Stomach smooth muscle (tissue), 2 donors: ENCODE measurements at regions not wholly inside any gene's neighbourhood (a gene's known extent, or its start where the extent isn't known, plus 50 kb on each side); places are given as distances from the start of the nearest gene placed in this dataset.
A peak's percentile ranks its signal among the peaks of the same experiment; 100 is the strongest.

Source experiments
- H3K27ac ChIP-seq: one replicate; pipeline ENCODE4 v1.7.0; 2013; ENCODE audit warnings: mild to moderate bottlenecking, low read length, inconsistent platforms
- H3K27me3 ChIP-seq, 2 donors: one replicate each; pipeline ENCODE4 v1.7.0; 2013; ENCODE audit warnings: low read length in 2 of 2; ENCODE audit not compliant: insufficient read depth in 2 of 2, control insufficient read depth in 1 of 2
- H3K36me3 ChIP-seq, 2 donors: one replicate each; pipeline ENCODE4 v1.7.0; 2013; ENCODE audit warnings: low read length in 2 of 2; ENCODE audit not compliant: control insufficient read depth in 2 of 2, insufficient read depth in 2 of 2
- H3K4me1 ChIP-seq: one replicate; pipeline ENCODE4 v1.7.0; 2013; ENCODE audit warnings: low read length; ENCODE audit not compliant: control insufficient read depth, insufficient read depth
- H3K4me3 ChIP-seq, 2 donors: one replicate each; pipeline ENCODE4 v1.7.0; 2013; ENCODE audit warnings: low read length in 2 of 2
- H3K9ac ChIP-seq, 2 donors: one replicate each; pipeline ENCODE4 v1.7.0; 2013; ENCODE audit warnings: low read length in 2 of 2, mild to moderate bottlenecking in 1 of 2
- H3K9me3 ChIP-seq, 2 donors: one replicate each; pipeline ENCODE4 v1.7.0; 2013; ENCODE audit warnings: low read length in 2 of 2; ENCODE audit not compliant: control insufficient read depth in 2 of 2
- donor health status: healthy.
- donor health status: Pancreatic carcinoma.

- Histone ChIP-seq H3K36me3 (no peaks in the 10 kb centered on the region), H3K27me3 (peaks cover 9 to 12% of the 10 kb centered on the region in 2 donors), H3K9ac (no peak overlapping the region), H3K27ac (no peak overlapping the region), H3K4me3 (no peak overlapping the region), H3K4me1 (peaks cover 9% of the 10 kb centered on the region), H3K9me3 (peaks cover 0 to 6% of the 10 kb centered on the region in 2 donors)
Observed at GRCh38 chr10:120975072-120975867, 124.1 kb downstream of the WDR11 start.

DNA sequence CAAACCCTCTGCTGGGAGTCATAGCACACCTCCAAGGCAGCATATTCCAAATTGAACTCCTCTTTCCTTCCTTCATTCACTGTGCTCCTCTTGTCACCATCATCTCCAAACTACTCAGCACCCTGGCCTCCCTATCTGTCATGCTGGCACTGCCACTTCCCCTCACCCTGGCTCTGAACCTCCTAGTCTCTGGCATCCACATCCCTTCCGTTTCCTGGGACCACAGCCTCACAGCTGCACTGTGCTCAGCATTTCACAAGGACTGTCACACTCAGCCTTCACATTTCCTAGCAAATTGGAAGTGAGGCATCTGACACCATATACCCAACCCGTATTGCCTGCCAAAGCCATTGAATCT is 124.7 kb downstream of the WDR11 start:
- no peak overlapping the region for H3K27ac ChIP-seq
- no peak overlapping the region for H3K9ac ChIP-seq

GRCh38 chr10:120977897-120978296 is 126.7 kb downstream of the WDR11 start:
- Histone ChIP-seq H3K27ac (no peak overlapping the region), H3K9me3 (peaks cover 0 to 6% of the 10 kb centered on the region in 2 donors), H3K4me3 (no peak overlapping the region), H3K36me3 (no peaks in the 10 kb centered on the region), H3K9ac (no peak overlapping the region), H3K4me1 (peaks cover 9% of the 10 kb centered on the region), H3K27me3 (peaks cover 9 to 14% of the 10 kb centered on the region in 2 donors)

More for the DNA sequence above, 124.7 kb downstream of the WDR11 start:
- H3K4me1 ChIP-seq: peaks cover 9% of the 10 kb centered on the region
- peaks cover 0 to 6% of the 10 kb centered on the region in 2 donors for H3K9me3 ChIP-seq
- H3K36me3 ChIP-seq: no peaks in the 10 kb centered on the region
- no peak overlapping the region for H3K4me3 ChIP-seq
- H3K27me3 ChIP-seq: peaks cover 9 to 12% of the 10 kb centered on the region in 2 donors

DNA sequence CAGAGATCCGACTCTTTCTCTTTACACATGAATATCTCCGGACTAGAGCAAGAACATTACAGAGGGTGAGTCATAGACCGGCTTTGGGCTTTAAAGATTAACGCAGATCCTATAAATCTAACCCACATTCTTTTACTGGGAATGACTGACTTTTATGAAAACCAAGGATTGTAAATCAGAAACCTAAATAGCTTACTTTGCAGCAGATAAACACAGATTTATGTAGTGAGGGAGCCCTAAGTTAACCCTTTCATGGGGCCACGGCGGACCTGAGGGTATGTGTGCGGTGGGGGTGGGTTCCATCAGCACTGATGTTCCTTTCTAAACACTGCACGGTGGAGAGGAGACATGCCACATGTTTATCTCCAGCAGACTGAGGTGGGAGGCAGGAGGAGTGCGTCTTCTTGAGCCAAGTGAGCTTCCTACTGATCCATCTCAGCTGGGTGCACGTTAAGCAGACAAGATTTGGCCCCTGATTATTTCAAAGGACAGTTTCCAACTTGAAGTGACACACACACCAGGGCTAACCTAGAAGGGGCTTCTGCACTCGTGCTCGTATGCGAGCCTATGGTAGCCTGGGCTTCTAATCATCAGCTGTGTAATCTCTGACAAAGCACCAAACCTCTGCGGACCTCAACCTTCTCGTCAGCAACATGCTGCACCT is 127.6 kb downstream of the WDR11 start:
- Histone ChIP-seq H3K4me1 (peaks cover 9% of the 10 kb centered on the region), H3K36me3 (no peaks in the 10 kb centered on the region), H3K27ac (no peak overlapping the region), H3K27me3 (peaks cover 9 to 14% of the 10 kb centered on the region in 2 donors), H3K9me3 (peaks cover 0 to 6% of the 10 kb centered on the region in 2 donors), H3K9ac (no peak overlapping the region), H3K4me3 (peak overlapping the region; percentile 41 to 76)

DNA sequence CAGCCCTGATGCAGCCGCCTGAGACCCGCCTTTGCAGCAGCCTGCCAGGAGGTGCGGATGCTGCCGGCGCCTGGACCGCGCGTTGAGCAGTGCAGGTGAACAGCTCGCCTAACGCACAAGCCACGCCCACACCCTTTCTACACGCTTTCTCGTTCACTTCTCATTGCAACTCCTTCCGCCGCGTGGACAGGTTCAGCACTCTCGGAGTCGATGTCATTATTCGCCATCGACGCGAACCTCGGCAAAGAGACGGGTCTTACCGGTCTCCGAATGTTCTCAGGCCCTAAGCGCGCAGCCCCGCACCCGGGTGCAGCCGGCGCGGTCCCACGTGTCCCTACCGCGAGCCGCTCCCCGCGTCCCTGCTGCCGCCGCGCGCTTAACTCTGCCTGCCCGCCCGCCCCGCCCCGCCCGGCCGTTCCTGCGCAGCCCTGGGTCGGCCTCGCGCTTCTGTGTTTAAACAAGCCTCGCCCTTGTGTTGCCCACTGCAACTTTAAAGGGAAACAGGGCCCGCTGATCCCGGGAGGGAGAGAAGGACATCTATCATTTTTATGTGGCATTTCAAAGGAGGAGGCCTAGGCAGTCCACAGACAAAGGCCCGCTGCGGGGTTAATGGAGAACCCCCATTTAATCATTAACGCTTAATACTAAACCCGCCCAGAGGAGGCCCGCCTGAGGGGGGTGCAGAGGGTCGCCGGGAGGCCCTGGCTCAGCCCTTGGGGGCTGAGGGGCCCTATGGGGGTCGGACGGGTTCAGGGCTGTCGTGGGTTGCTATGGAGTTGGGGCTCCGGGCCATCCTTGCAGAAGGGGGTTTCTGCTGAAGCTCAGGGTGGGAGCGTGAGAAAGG is 128.5 kb downstream of the WDR11 start:
- H3K36me3 ChIP-seq: no peaks in the 10 kb centered on the region
- H3K9ac ChIP-seq: no peak overlapping the region
- no peaks in the 10 kb centered on the region for H3K9me3 ChIP-seq
- H3K27me3 ChIP-seq: peaks cover 6 to 14% of the 10 kb centered on the region in 2 donors
- H3K4me1 ChIP-seq: peaks cover 9% of the 10 kb centered on the region
- H3K27ac ChIP-seq: no peak overlapping the region
- peak overlapping the region; percentile 41 to 76 for H3K4me3 ChIP-seq

GRCh38 chr10:120980279-120981255 is 129.4 kb downstream of the WDR11 start:
- H3K27ac ChIP-seq: no peak overlapping the region
- H3K9ac ChIP-seq: no peak overlapping the region
- no peaks in the 10 kb centered on the region for H3K9me3 ChIP-seq
- H3K27me3 ChIP-seq: peaks cover 6 to 14% of the 10 kb centered on the region in 2 donors
- H3K4me3 ChIP-seq: no peak overlapping the region
- H3K4me1 ChIP-seq: peaks cover 9% of the 10 kb centered on the region
- no peaks in the 10 kb centered on the region for H3K36me3 ChIP-seq

- no peaks in the 10 kb centered on the region for H3K36me3 ChIP-seq
- H3K9ac ChIP-seq: no peak overlapping the region
- peaks cover 6 to 7% of the 10 kb centered on the region in 2 donors for H3K27me3 ChIP-seq
- H3K4me3 ChIP-seq: no peak overlapping the region
- no peak overlapping the region for H3K27ac ChIP-seq
- H3K9me3 ChIP-seq: no peaks in the 10 kb centered on the region
- H3K4me1 ChIP-seq: peaks cover 9% of the 10 kb centered on the region
Observed at GRCh38 chr10:120981601-120982391, 130.6 kb downstream of the WDR11 start.

GRCh38 chr10:120982507-120982906 is 131.3 kb downstream of the WDR11 start:
- no peak overlapping the region for H3K9ac ChIP-seq
- no peaks in the 10 kb centered on the region for H3K9me3 ChIP-seq
- H3K27me3 ChIP-seq: peaks cover 6 to 7% of the 10 kb centered on the region in 2 donors
- no peaks in the 10 kb centered on the region for H3K36me3 ChIP-seq
- peaks cover 9% of the 10 kb centered on the region for H3K4me1 ChIP-seq
- H3K27ac ChIP-seq: no peak overlapping the region
- no peak overlapping the region for H3K4me3 ChIP-seq

DNA sequence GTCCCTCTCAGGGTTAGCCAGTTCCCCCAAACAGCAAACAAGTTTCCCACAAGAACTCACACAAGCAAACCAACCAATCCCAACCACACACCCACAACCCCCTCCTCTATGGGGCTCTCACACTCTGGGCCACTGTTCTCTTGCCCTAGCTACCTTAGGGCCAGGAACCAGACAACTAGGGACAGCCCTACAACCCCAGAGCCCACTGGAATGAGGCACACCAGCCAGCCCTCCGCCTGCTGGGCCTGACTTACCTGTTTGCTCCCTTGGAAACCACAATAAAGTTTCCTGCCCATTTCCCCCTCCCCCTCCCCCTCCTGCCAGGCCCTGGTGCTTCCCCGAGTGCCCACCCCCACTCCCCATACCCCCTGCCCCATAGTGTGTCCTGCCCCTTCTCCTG is 132.6 kb downstream of the WDR11 start:
- Histone ChIP-seq H3K9ac (no peak overlapping the region), H3K4me1 (peaks cover 9% of the 10 kb centered on the region), H3K4me3 (no peak overlapping the region), H3K36me3 (no peaks in the 10 kb centered on the region), H3K9me3 (no peaks in the 10 kb centered on the region), H3K27me3 (peaks cover under 1 to 7% of the 10 kb centered on the region in 2 donors), H3K27ac (no peak overlapping the region)
